PC-3 (cell line): ENCODE measurements at regions not wholly inside any gene's neighbourhood (a gene's known extent, or its start where the extent isn't known, plus 50 kb on each side); places are given as distances from the start of the nearest gene placed in this dataset.

ENCODE experiments used
- ATAC-seq: fragments of 200-7000 bp; cut with Tn5 transposase; 2 replicates; pipeline ENCODE4 v1.9.1; 2020; ENCODE audit warnings: mild to moderate bottlenecking, moderate library complexity
- BruUV-seq: library from RNA; stranded (reverse); fragments of 400-500 nt; replicated peaks from 2 replicates; lab custom pipeline; 2021; lab: Mats Ljungman, UMichigan
- CTCF ChIA-PET: fragments of 300-600 bp; sonication (Branson Sonifier 250); formaldehyde crosslinking; loops from one replicate; lab custom pipeline; 2022; ENCODE audit warnings: antibody characterized with exemption; lab: Charles Lee
- POLR2A ChIA-PET: fragments of 300-600 bp; sonication (Branson Sonifier 250); formaldehyde crosslinking; loops from one replicate; lab custom pipeline; 2022; ENCODE audit warnings: antibody characterized with exemption; ENCODE audit not compliant: unreplicated experiment; lab: Charles Lee
- DNase-seq: peaks from one replicate; pipeline ENCODE4 v3.0.0-alpha.2; 2015
- H2AFZ ChIP-seq: fragments of 300-600 bp; sonication (generic); 2 replicates; pipeline ENCODE4 v1.6.0; 2016; ENCODE audit warnings: antibody characterized with exemption, low read length
- H3F3A ChIP-seq: fragments of 300-600 bp; sonication (generic); one replicate; pipeline ENCODE4 v1.6.0; 2017; ENCODE audit warnings: antibody characterized with exemption, low read length, control low read depth, mild to moderate bottlenecking; ENCODE audit not compliant: unreplicated experiment
- H3K27ac ChIP-seq: fragments of 300-600 bp; sonication (generic); 2 replicates; pipeline ENCODE4 v1.5.1; 2016; ENCODE audit warnings: mild to moderate bottlenecking, low read length
- H3K27me3 ChIP-seq: fragments of 300-600 bp; sonication (generic); 2 replicates; pipeline ENCODE4 v1.6.1; 2016; ENCODE audit warnings: low read length, mixed read lengths
- H3K36me3 ChIP-seq: fragments of 300-600 bp; sonication (generic); 2 replicates; pipeline ENCODE4 v1.6.1; 2016; ENCODE audit warnings: low read depth, mixed run types, low read length, mixed read lengths
- H3K4me1 ChIP-seq: fragments of 300-600 bp; sonication (generic); 2 replicates; pipeline ENCODE4 v1.5.1; 2016; ENCODE audit warnings: low read length; ENCODE audit not compliant: insufficient read depth
- H3K4me2 ChIP-seq: fragments of 300-600 bp; sonication (generic); 2 replicates; pipeline ENCODE4 v1.6.0; 2016; ENCODE audit warnings: low read length
- H3K4me3 ChIP-seq: fragments of 300-600 bp; sonication (generic); 2 replicates; pipeline ENCODE4 v1.5.1; 2016; ENCODE audit warnings: mild to moderate bottlenecking, low read length, mixed read lengths
- H3K79me2 ChIP-seq: fragments of 300-600 bp; sonication (generic); 2 replicates; pipeline ENCODE4 v1.6.1; 2017; ENCODE audit warnings: low read length, mixed read lengths
- H3K9ac ChIP-seq: fragments of 300-600 bp; sonication (generic); 2 replicates; pipeline ENCODE4 v1.6.0; 2016; ENCODE audit warnings: mild to moderate bottlenecking, low read length
- H3K9me2 ChIP-seq: fragments of 300-600 bp; sonication (generic); replicated peaks from 2 replicates; pipeline ENCODE4 v1.6.1; 2016; ENCODE audit warnings: mixed run types, low read length, mixed read lengths
- H3K9me3 ChIP-seq: fragments of 300-600 bp; sonication (generic); 2 replicates; pipeline ENCODE4 v1.6.1; 2016; ENCODE audit warnings: low read length, mixed read lengths
- H4K20me1 ChIP-seq: fragments of 300-600 bp; sonication (generic); 2 replicates; pipeline ENCODE4 v1.6.1; 2016; ENCODE audit warnings: low read length, mixed read lengths
- CTCF ChIP-seq: fragments of 300-600 bp; sonication (generic); conservative IDR thresholded peaks from 2 replicates; pipeline ENCODE4 v1.5.1; 2017; ENCODE audit warnings: antibody characterized with exemption, low read depth, mild to moderate bottlenecking, low read length
- EZH2 ChIP-seq: fragments of 300-600 bp; sonication (generic); IDR thresholded peaks from one replicate; pipeline ENCODE4 v1.6.1; 2017; ENCODE audit warnings: antibody characterized with exemption, mild to moderate bottlenecking, low read length; ENCODE audit not compliant: unreplicated experiment
- EZH2phosphoT487 ChIP-seq: fragments of 300-600 bp; sonication (generic); IDR thresholded peaks from 2 replicates; pipeline ENCODE4 v1.6.1; 2018; ENCODE audit warnings: mild to moderate bottlenecking, antibody characterized with exemption, low read length, borderline replicate concordance
- intact Hi-C: fragments of 100-400 bp; cut with micrococcal nuclease; formaldehyde crosslinking; loops from 2 replicates; pipeline ENCODE4 v1.9.0; 2023

- Histone ChIP-seq H3K4me1 (no peaks in the 10 kb centered on the region), H3K27me3 (peaks cover 68% of the 10 kb centered on the region), H3K4me2 (no peak overlapping the region), H3K9ac (no peak overlapping the region), H3K27ac (no peak overlapping the region), H2AFZ (no peak overlapping the region), H3K4me3 (no peak overlapping the region), H3K9me3 (no peaks in the 10 kb centered on the region), H3K9me2 (no peaks in the 10 kb centered on the region), H4K20me1 (no peaks in the 10 kb centered on the region), H3F3A (no peaks in the 10 kb centered on the region), H3K36me3 (no peaks in the 10 kb centered on the region), H3K79me2 (no peaks in the 10 kb centered on the region)
- intact Hi-C loops = no loop called here
- CTCF ChIA-PET = no interaction called here
- ATAC-seq = no peak
- BruUV-seq = no TSS peak
- TF ChIP-seq CTCF = no peak
- no peak for TF ChIP-seq EZH2
- TF ChIP-seq EZH2phosphoT487 = no peak
- POLR2A ChIA-PET = no interaction called here
- no peak for DNase-seq
Observed at GRCh38 chr14:57052705-57053302, 215.9 kb downstream of the EXOC5 start.

- ATAC-seq (no peak), DNase-seq (no peak)
- H3K36me3 ChIP-seq = no peaks in the 10 kb centered on the region
- no peaks in the 10 kb centered on the region for H3K79me2 ChIP-seq
- no peak overlapping the region for H3K27ac ChIP-seq
- intact Hi-C loops = no loop called here
- TF ChIP-seq EZH2 = no peak
- no peak for TF ChIP-seq EZH2phosphoT487
- TF ChIP-seq CTCF = no peak
- no peaks in the 10 kb centered on the region for H3F3A ChIP-seq
- H3K9me3 ChIP-seq = no peaks in the 10 kb centered on the region
- no peak overlapping the region for H2AFZ ChIP-seq
- ChIA-PET POLR2A (interaction anchor here (0.6 kb wide), 1 partner anchor 401 kb away, joined by 6 read pairs; no protein-coding TSS in a partner anchor), CTCF (no interaction called here)
- no peaks in the 10 kb centered on the region for H3K9me2 ChIP-seq
- peaks cover 80% of the 10 kb centered on the region for H3K27me3 ChIP-seq
- H4K20me1 ChIP-seq = no peaks in the 10 kb centered on the region
- H3K9ac ChIP-seq = no peak overlapping the region
- no peak overlapping the region for H3K4me3 ChIP-seq
- H3K4me2 ChIP-seq = no peak overlapping the region
- no TSS peak for BruUV-seq
- H3K4me1 ChIP-seq = no peaks in the 10 kb centered on the region
Observed at GRCh38 chr14:57051633-57052032, 217.1 kb downstream of the EXOC5 start.

- no peak for ATAC-seq
Observed at GRCh38 chr14:57049848-57050247, 218.9 kb downstream of the EXOC5 start.

More at GRCh38 chr14:57049848-57050247, 218.9 kb downstream of the EXOC5 start:
- Histone ChIP-seq H3K4me2 (no peak overlapping the region), H3K36me3 (no peaks in the 10 kb centered on the region), H3K27ac (no peak overlapping the region), H3K9ac (no peak overlapping the region), H4K20me1 (no peaks in the 10 kb centered on the region), H2AFZ (no peak overlapping the region), H3F3A (no peaks in the 10 kb centered on the region), H3K4me3 (no peak overlapping the region), H3K27me3 (peaks cover 92% of the 10 kb centered on the region), H3K79me2 (no peaks in the 10 kb centered on the region), H3K9me3 (no peaks in the 10 kb centered on the region), H3K9me2 (no peaks in the 10 kb centered on the region), H3K4me1 (no peaks in the 10 kb centered on the region)
- CTCF ChIA-PET = no interaction called here
- intact Hi-C loops = no loop called here
- POLR2A ChIA-PET = no interaction called here
- no peak for DNase-seq
- TF ChIP-seq CTCF = no peak
- no peak for TF ChIP-seq EZH2
- no peak for TF ChIP-seq EZH2phosphoT487
- no TSS peak for BruUV-seq
